ENCODE measurements at regions not wholly inside any gene's neighbourhood (a gene's known extent, or its start where the extent isn't known, plus 50 kb on each side); places are given as distances from the start of the nearest gene placed in this dataset.

DNA sequence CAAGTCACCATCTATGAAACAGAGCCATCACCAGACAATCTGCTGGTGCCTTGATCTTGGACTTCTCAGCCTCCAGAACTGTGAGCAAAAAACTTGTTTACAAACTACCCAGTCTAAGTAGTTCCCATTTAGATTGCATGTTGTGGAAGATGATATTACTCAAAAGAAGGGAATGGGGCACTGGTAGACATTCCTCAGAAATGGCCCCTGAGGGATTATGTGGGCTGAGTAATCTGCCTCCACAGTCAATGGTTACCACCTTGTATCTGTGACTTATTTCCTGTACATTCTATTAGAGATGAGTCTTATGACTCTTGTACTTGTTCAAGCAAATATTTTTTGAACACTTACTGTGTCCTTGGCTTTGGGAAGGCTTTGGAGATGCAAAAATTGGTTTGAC is 160.4 kb downstream of the NUP35 start:
- DNase-seq (ENCODE audit: low spot score), result peak; percentile 71

GRCh38 chr2:183291436-183291835 is 167.2 kb downstream of the NUP35 start:
- DNase-seq (ENCODE audit: low spot score), result no peak

- DNase-seq (ENCODE audit: low spot score), result no peak
These were observed 167.8 kb downstream of the NUP35 start for GRCh38 chr2:183292028-183292427.

DNA sequence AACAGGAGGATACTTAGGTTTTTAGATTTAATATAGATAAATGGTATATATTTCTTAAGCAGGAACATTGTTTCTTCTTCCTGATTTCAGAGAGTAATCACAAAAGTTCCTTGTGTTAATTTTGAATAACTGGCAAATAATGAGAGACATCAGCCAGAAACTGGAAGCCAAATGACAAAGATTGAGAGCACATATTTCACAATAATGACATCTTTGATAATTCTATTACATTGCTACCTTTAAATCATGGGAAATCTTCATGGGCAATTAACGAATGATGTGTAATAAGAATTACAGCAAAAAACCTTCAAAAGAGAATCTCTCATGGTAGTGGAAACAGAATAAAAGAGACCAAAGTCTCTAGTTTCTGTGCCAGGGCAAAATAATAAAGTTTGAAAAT is 215.1 kb downstream of the NUP35 start:
- DNase-seq (ENCODE audit: low spot score), result no peak

GRCh38 chr2:183341057-183341456 is 216.8 kb downstream of the NUP35 start:
- DNase-seq (ENCODE audit: low spot score), result no peak

GRCh38 chr2:183347969-183348368 is 223.7 kb downstream of the NUP35 start:
- no peak for DNase-seq (ENCODE audit: low spot score)

- DNase-seq (ENCODE audit: low spot score), result peak; percentile 6
These were observed 224.2 kb downstream of the NUP35 start for GRCh38 chr2:183348492-183348891.

DNA sequence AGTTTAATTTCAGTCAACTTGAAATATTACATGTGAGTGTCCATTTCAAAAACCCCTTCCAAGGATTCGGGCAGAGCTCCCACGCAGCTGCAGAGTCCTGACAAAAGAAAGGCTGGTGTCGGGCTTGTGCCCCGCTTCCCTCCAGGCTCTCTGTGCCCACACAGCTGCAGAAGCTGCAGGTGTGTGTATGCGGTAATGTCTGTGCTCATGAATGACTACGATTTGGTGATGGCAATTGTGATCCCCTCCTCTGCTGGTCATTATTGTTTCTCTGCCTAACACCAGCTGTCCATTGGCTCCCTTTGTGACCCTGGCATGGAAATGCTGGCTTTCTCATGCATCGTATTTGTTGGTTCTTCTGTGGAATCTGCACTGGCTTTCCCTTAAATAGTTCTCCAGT is 224.8 kb downstream of the NUP35 start:
- DNase-seq (ENCODE audit: low spot score), result no peak

GRCh38 chr2:183359867-183360266 is 235.6 kb downstream of the NUP35 start:
- peak; percentile 16 for DNase-seq (ENCODE audit: low spot score)

GRCh38 chr2:183371545-183371944 is 247.3 kb downstream of the NUP35 start:
- no peak for DNase-seq (ENCODE audit: low spot score)

GRCh38 chr2:183375821-183376220 is 251.6 kb downstream of the NUP35 start:
- no peak for DNase-seq (ENCODE audit: low spot score)

- no peak for DNase-seq (ENCODE audit: low spot score)
These were observed 259.6 kb downstream of the NUP35 start for GRCh38 chr2:183383854-183384253.

- no peak for DNase-seq (ENCODE audit: low spot score)
These were observed 265.4 kb downstream of the NUP35 start for GRCh38 chr2:183389546-183390080.

- no peak for DNase-seq (ENCODE audit: low spot score)
These were observed 265.9 kb downstream of the NUP35 start for GRCh38 chr2:183390109-183390508.

- no peak for DNase-seq (ENCODE audit: low spot score)
These were observed 280.1 kb downstream of the NUP35 start for GRCh38 chr2:183404392-183404791.

DNA sequence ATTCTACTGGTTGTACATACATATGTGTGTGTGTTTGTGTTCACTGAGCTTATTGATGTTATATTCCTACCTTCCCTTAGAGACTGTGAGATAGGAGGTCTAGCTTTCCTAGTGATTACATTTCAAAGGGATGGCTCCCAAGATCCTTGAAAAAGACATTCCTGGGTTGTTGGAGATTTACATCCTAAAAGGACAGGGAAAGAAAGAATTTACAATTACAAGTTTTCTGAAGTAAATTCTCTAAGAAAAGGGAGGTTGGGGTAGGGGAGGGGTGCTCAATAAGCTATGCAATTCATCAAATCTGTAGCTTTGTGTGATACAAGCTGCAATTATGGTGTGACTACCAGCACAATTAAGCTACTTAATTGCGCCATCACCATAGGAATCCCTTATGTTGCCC is 284.3 kb downstream of the NUP35 start:
- DNase-seq (ENCODE audit: low spot score), result no peak

DNA sequence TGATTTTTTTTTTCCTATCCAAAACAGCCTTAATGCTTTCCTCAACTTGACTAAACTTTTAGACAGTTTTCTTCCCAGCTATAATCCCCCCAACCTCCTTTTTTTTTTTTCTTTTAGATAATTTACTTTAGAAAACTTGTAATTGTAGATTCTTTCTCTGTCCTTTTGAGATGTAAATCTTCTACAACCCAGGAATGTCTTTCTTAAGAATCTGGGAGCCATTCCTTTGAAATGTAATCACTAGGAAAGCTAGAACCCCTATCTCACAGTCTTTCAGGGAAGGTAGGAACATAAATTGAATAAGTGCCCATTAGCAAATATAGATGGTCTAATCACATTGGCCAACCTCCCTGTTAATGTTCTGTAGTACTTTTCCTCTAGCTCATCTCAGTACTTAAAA is 285.4 kb downstream of the NUP35 start:
- no peak for DNase-seq (ENCODE audit: low spot score)

GRCh38 chr2:183416753-183417152 is 292.5 kb downstream of the NUP35 start:
- no peak for DNase-seq (ENCODE audit: low spot score)

GRCh38 chr2:183426825-183427224 is 302.6 kb downstream of the NUP35 start:
- no peak for DNase-seq (ENCODE audit: low spot score)

DNA sequence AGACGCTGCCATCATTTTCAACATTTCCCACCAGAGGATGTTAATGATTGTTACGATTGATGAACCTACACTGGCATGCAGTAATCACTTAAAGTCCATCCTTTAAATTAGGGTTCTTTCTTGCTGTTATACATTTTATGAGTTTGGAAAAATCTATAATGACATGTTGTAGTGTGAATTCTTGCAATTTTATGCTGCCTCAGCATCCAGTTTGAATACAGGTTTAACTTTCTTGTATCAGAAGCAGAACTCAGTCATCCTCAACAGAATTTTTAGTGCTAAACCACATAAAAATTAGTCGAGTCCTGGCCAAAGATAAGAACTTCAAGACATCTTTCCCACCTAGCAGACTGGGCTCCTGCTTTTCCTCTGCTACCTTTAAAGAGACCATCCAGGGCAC is 303.3 kb downstream of the NUP35 start:
- DNase-seq (ENCODE audit: low spot score), result no peak

GRCh38 chr2:183428881-183429280 is 304.6 kb downstream of the NUP35 start:
- no peak for DNase-seq (ENCODE audit: low spot score)

DNA sequence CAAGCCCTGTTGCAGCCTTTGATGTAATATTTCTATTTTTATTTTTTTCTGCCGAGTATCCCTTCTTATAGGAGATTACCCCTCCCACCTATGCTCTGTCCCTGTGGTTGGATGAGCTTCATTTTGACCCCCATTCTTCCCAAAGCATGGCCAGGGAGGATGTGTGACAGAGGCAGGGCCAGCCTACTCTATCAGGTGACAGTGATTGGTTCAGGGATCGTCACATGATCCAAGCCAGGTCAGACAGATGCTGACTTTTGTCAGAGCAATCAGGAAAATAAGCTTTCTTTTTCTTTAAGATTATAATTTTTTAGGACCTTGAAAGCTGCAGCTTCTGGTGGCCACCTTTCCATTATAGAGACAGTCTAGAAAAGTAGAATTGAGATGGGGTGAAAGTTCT is 314.3 kb downstream of the NUP35 start:
- no peak for DNase-seq (ENCODE audit: low spot score)

GRCh38 chr2:183455056-183455455 is 330.8 kb downstream of the NUP35 start:
- DNase-seq (ENCODE audit: low spot score), result no peak

- DNase-seq (ENCODE audit: low spot score), result no peak
These were observed 331.9 kb downstream of the NUP35 start for GRCh38 chr2:183456177-183456576.

DNA sequence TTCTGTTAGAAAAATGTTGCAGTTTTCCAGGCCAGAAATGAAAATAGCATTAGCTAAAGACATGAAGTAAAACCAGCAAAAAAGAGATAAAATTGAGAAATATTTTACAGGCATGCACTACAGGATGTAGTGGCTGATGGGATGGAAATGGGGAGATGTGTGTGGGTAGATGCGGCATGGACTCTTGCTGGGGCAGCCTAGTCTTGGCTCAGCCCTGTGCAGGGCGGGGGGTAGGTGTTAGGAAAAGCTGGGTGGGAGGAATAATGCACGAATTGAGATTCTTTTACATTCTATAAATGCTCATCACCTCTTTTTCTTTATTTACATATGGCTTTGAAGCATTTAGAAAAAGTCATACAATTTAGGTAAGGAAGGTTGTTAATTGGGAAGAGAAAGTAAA is 334.2 kb downstream of the NUP35 start:
- DNase-seq (ENCODE audit: low spot score), result no peak

Data from RKO (cell line).